PFSK-1 (cell line): ENCODE measurements at regions not wholly inside any gene's neighbourhood (a gene's known extent, or its start where the extent isn't known, plus 50 kb on each side); places are given as distances from the start of the nearest gene placed in this dataset.

Experiments
- FOXP2 ChIP-seq: optimal IDR thresholded peaks from 2 replicates; pipeline ENCODE3; 2011; ENCODE audit warnings: borderline replicate concordance, control low read depth, inconsistent platforms; ENCODE audit not compliant: insufficient read depth; ENCODE audit errors: extremely low read length, extremely low read depth
- POLR2AphosphoS5 ChIP-seq: IDR thresholded peaks from 2 replicates; pipeline ENCODE4 v1.6.1; 2012; ENCODE audit warnings: low read depth, mild to moderate bottlenecking, control low read depth, low read length, moderate library complexity
- SIN3A ChIP-seq: IDR thresholded peaks from 2 replicates; pipeline ENCODE4 v1.6.1; 2012; ENCODE audit warnings: mild to moderate bottlenecking, low read length, moderate library complexity, borderline replicate concordance; ENCODE audit not compliant: insufficient read depth
- TF ChIP-seq, protein P1 (sequence below), 2 experiments: IDR thresholded peaks; 2 replicates each; pipeline versions ENCODE4 v1.6.1 to v1.8.0; 2011 to 2012; ENCODE audit warnings: low read depth in 2 of 2, low read length in 2 of 2, control low read depth in 1 of 2, inconsistent platforms in 1 of 2, mild to moderate bottlenecking in 1 of 2, moderate library complexity in 1 of 2; ENCODE audit not compliant: insufficient read depth in 1 of 2

DNA sequence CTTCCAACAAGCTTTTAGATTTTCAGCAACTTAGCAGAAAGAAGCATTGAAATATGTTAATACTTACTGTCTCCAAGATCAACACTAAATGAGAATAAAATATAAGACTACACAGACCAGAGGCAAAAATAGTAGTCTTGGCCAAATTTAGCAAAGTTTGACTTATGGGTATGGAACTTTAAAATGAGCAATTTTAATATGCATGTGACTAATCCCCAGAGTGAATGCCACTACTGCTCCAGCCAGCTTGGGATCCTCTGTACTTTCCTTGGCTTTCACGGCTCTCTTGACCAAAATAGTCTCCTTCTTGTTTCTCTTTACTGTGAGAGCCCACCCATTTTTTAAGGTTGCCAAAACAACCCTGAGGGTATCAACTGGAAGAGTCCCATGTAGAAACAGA lies 148.0 kb upstream of the GRIA1 start:
- TF ChIP-seq SIN3A (no peak), FOXP2 (no peak), POLR2AphosphoS5 (no peak)
- TF ChIP-seq, protein P1, sequence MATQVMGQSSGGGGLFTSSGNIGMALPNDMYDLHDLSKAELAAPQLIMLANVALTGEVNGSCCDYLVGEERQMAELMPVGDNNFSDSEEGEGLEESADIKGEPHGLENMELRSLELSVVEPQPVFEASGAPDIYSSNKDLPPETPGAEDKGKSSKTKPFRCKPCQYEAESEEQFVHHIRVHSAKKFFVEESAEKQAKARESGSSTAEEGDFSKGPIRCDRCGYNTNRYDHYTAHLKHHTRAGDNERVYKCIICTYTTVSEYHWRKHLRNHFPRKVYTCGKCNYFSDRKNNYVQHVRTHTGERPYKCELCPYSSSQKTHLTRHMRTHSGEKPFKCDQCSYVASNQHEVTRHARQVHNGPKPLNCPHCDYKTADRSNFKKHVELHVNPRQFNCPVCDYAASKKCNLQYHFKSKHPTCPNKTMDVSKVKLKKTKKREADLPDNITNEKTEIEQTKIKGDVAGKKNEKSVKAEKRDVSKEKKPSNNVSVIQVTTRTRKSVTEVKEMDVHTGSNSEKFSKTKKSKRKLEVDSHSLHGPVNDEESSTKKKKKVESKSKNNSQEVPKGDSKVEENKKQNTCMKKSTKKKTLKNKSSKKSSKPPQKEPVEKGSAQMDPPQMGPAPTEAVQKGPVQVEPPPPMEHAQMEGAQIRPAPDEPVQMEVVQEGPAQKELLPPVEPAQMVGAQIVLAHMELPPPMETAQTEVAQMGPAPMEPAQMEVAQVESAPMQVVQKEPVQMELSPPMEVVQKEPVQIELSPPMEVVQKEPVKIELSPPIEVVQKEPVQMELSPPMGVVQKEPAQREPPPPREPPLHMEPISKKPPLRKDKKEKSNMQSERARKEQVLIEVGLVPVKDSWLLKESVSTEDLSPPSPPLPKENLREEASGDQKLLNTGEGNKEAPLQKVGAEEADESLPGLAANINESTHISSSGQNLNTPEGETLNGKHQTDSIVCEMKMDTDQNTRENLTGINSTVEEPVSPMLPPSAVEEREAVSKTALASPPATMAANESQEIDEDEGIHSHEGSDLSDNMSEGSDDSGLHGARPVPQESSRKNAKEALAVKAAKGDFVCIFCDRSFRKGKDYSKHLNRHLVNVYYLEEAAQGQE (IDR thresholded peaks at IDR 0.05; ENCODE audit: insufficient read depth in 1 of 2, low read depth in 2 of 2, low read length in 2 of 2): no peak
